ENCODE measurements at regions not wholly inside any gene's neighbourhood (a gene's known extent, or its start where the extent isn't known, plus 50 kb on each side); places are given as distances from the start of the nearest gene placed in this dataset.

GRCh38 chr12:126400831-126401230, 1335.6 kb downstream of the AACS start (continued):
- TF ChIP-seq E2F5 (CRISPR knock-in tag; IDR thresholded peaks at IDR 0.05) (no peak), ZBTB21 (CRISPR knock-in tag; IDR thresholded peaks at IDR 0.05; ENCODE audit: borderline replicate concordance) (no peak), ZNF425 (CRISPR knock-in tag; conservative IDR thresholded peaks at IDR 0.05) (no peak), TP53 (CRISPR knock-in tag; IDR thresholded peaks at IDR 0.05) (no peak), ZMAT4 (CRISPR knock-in tag; IDR thresholded peaks at IDR 0.05) (no peak), HMGA2 (CRISPR knock-in tag; IDR thresholded peaks at IDR 0.05) (no peak), SMAD3 (CRISPR knock-in tag; IDR thresholded peaks at IDR 0.05; ENCODE audit: borderline replicate concordance) (no peak)

- DNase-seq (ENCODE audit: low spot score): no peak
- no peak for TF ChIP-seq JUN (CRISPR knock-in tag; IDR thresholded peaks at IDR 0.05)
- no peak for TF ChIP-seq NFYB (CRISPR knock-in tag; conservative IDR thresholded peaks at IDR 0.05; ENCODE audit: low read depth)
- peaks cover 3% of the 10 kb centered on the region for H3K27me3 Mint-ChIP-seq (ENCODE audit: low read depth)
- peaks cover 63% of the 10 kb centered on the region for H3K36me3 Mint-ChIP-seq
- ATAC-seq: no peak
- H3K4me1 Mint-ChIP-seq: no peaks in the 10 kb centered on the region
- no peak overlapping the region for H3K27ac Mint-ChIP-seq
- ChIA-PET CTCF (no interaction called here), POLR2A (no interaction called here)
- H3K4me3 Mint-ChIP-seq: no peak overlapping the region
- H3K9me3 Mint-ChIP-seq: peaks cover 80% of the 10 kb centered on the region
Measured at GRCh38 chr12:126404293-126404881, 1339.2 kb downstream of the AACS start.

- peaks cover 6% of the 10 kb centered on the region for H3K27me3 Mint-ChIP-seq (ENCODE audit: low read depth)
- ChIA-PET CTCF (no interaction called here), POLR2A (no interaction called here)
- H3K27ac Mint-ChIP-seq: no peak overlapping the region
- no peak overlapping the region for H3K4me3 Mint-ChIP-seq
- TF ChIP-seq SMAD3 (CRISPR knock-in tag; IDR thresholded peaks at IDR 0.05; ENCODE audit: borderline replicate concordance) (no peak), NR1H2 (CRISPR knock-in tag; IDR thresholded peaks at IDR 0.05) (no peak), FOXP1 (CRISPR knock-in tag; IDR thresholded peaks at IDR 0.05; ENCODE audit: borderline replicate concordance) (no peak), HMGA2 (CRISPR knock-in tag; IDR thresholded peaks at IDR 0.05) (no peak), ATF3 (CRISPR knock-in tag; conservative IDR thresholded peaks at IDR 0.05) (no peak), PREB (CRISPR knock-in tag; IDR thresholded peaks at IDR 0.05; ENCODE audit: borderline replicate concordance) (no peak), PRRX2 (CRISPR knock-in tag; IDR thresholded peaks at IDR 0.05) (no peak), GTF2I (CRISPR knock-in tag; conservative IDR thresholded peaks at IDR 0.05) (no peak), AR (CRISPR knock-in tag; IDR thresholded peaks at IDR 0.05) (no peak), HMGXB4 (CRISPR knock-in tag; IDR thresholded peaks at IDR 0.05) (no peak), MYBL2 (CRISPR knock-in tag; IDR thresholded peaks at IDR 0.05) (no peak)
- no peaks in the 10 kb centered on the region for H3K4me1 Mint-ChIP-seq
- DNase-seq (ENCODE audit: low spot score) (no peak), ATAC-seq (no peak)
- H3K9me3 Mint-ChIP-seq: peaks cover 87% of the 10 kb centered on the region
- peaks cover 74% of the 10 kb centered on the region for H3K36me3 Mint-ChIP-seq
Measured at GRCh38 chr12:126418400-126418799, 1353.2 kb downstream of the AACS start.
